Neural progenitor cell (in vitro differentiated cells): ENCODE measurements at regions not wholly inside any gene's neighbourhood (a gene's known extent, or its start where the extent isn't known, plus 50 kb on each side); places are given as distances from the start of the nearest gene placed in this dataset.
A peak's percentile ranks its signal among the peaks of the same experiment; 100 is the strongest.

ENCODE experiments used
- DNase-seq: peaks from one replicate; pipeline ENCODE4 v3.0.0-alpha.2; 2016; ENCODE audit warnings: low spot score
- H2AFZ ChIP-seq: fragments of 200-600 bp; sonication (generic); replicated peaks from 2 replicates; pipeline ENCODE4 v1.6.1; 2016; ENCODE audit warnings: antibody characterized with exemption
- H3F3A ChIP-seq: fragments of 200-600 bp; sonication (generic); 2 replicates; pipeline ENCODE4 v1.6.1; 2016; ENCODE audit warnings: antibody characterized with exemption, low read depth
- H3K27ac ChIP-seq: fragments of 200-600 bp; sonication (generic); 2 replicates; pipeline ENCODE4 v1.5.1; 2016; ENCODE audit warnings: mild to moderate bottlenecking
- H3K27me3 ChIP-seq: fragments of 200-600 bp; sonication (generic); 2 replicates; pipeline ENCODE4 v1.6.1; 2016; ENCODE audit warnings: mild to moderate bottlenecking, moderate library complexity
- H3K36me3 ChIP-seq: fragments of 200-600 bp; sonication (generic); 2 replicates; pipeline ENCODE4 v1.5.1; 2016
- H3K4me1 ChIP-seq: fragments of 200-600 bp; sonication (generic); 2 replicates; pipeline ENCODE4 v1.6.1; 2016; ENCODE audit warnings: mixed run types
- H3K4me2 ChIP-seq: fragments of 200-600 bp; sonication (generic); 2 replicates; pipeline ENCODE4 v1.6.1; 2016
- H3K4me3 ChIP-seq: fragments of 200-600 bp; sonication (generic); 2 replicates; pipeline ENCODE4 v1.5.1; 2016
- H3K79me2 ChIP-seq: fragments of 200-600 bp; sonication (generic); 2 replicates; pipeline ENCODE4 v1.6.1; 2016; ENCODE audit warnings: low read depth
- H3K9ac ChIP-seq: fragments of 200-600 bp; sonication (generic); 2 replicates; pipeline ENCODE4 v1.6.1; 2016
- H3K9me3 ChIP-seq: fragments of 200-600 bp; sonication (generic); 2 replicates; pipeline ENCODE4 v1.5.1; 2016; ENCODE audit warnings: low read depth
- H4K20me1 ChIP-seq: fragments of 200-600 bp; sonication (generic); 2 replicates; pipeline ENCODE4 v1.6.1; 2016; ENCODE audit warnings: low read depth
- H3K27ac Mint-ChIP-seq: 3 replicates; pipeline ENCODE4 v1.8.0; 2021; ENCODE audit warnings: mixed read lengths
- H3K27me3 Mint-ChIP-seq: 2 replicates; pipeline ENCODE4 v1.8.0; 2022; ENCODE audit warnings: low read depth, mild to moderate bottlenecking, inconsistent platforms, moderate library complexity, mixed read lengths; ENCODE audit not compliant: insufficient read depth
- H3K36me3 Mint-ChIP-seq: 3 replicates; pipeline ENCODE4 v1.8.0; 2021; ENCODE audit warnings: mixed read lengths
- H3K4me1 Mint-ChIP-seq: 3 replicates; pipeline ENCODE4 v1.8.0; 2021; ENCODE audit warnings: mixed read lengths
- H3K4me3 Mint-ChIP-seq: 3 replicates; pipeline ENCODE4 v1.8.0; 2021; ENCODE audit warnings: mild to moderate bottlenecking, moderate library complexity, mixed read lengths
- H3K9me3 Mint-ChIP-seq: 3 replicates; pipeline ENCODE4 v1.8.0; 2020; ENCODE audit warnings: mixed read lengths
- CTCF ChIP-seq: fragments of 200-600 bp; sonication (generic); IDR thresholded peaks from 2 replicates; pipeline ENCODE4 v1.5.1; 2017; ENCODE audit warnings: antibody characterized with exemption, mild to moderate bottlenecking
- EZH2 ChIP-seq: fragments of 200-600 bp; sonication (generic); IDR thresholded peaks from 2 replicates; pipeline ENCODE4 v1.6.1; 2017; ENCODE audit warnings: antibody characterized with exemption, mild to moderate bottlenecking, moderate library complexity
- EZH2phosphoT487 ChIP-seq: fragments of 200-600 bp; sonication (generic); IDR thresholded peaks from 2 replicates; pipeline ENCODE4 v1.6.1; 2017; ENCODE audit warnings: antibody characterized with exemption

GRCh38 chr2:144654523-144654922 is 134.6 kb upstream of the ZEB2 start:
- H3K79me2 ChIP-seq = no peaks in the 10 kb centered on the region

GRCh38 chr2:144650907-144651306 is 131.0 kb upstream of the ZEB2 start:
- H3K36me3 Mint-ChIP-seq = no peaks in the 10 kb centered on the region
- peaks cover 23% of the 10 kb centered on the region for H3K4me1 Mint-ChIP-seq
- Histone ChIP-seq H3K4me3 (no peak overlapping the region), H3K9ac (no peak overlapping the region), H3F3A (no peaks in the 10 kb centered on the region), H4K20me1 (no peaks in the 10 kb centered on the region), H2AFZ (peak overlapping the region; percentile 70), H3K4me2 (no peak overlapping the region), H3K79me2 (no peaks in the 10 kb centered on the region), H3K36me3 (no peaks in the 10 kb centered on the region), H3K27ac (no peak overlapping the region), H3K9me3 (no peaks in the 10 kb centered on the region), H3K4me1 (peaks cover 26% of the 10 kb centered on the region), H3K27me3 (no peaks in the 10 kb centered on the region)
- DNase-seq = peak; percentile 29
- H3K27me3 Mint-ChIP-seq = peaks cover 2% of the 10 kb centered on the region
- H3K9me3 Mint-ChIP-seq = no peaks in the 10 kb centered on the region
- TF ChIP-seq EZH2 = no peak
- H3K27ac Mint-ChIP-seq = peak overlapping the region; percentile 25
- no peak overlapping the region for H3K4me3 Mint-ChIP-seq

More at GRCh38 chr2:144654523-144654922, 134.6 kb upstream of the ZEB2 start:
- Mint-ChIP-seq H3K4me1 (peaks cover 15% of the 10 kb centered on the region), H3K27me3 (no peaks in the 10 kb centered on the region), H3K36me3 (no peaks in the 10 kb centered on the region), H3K4me3 (no peak overlapping the region), H3K27ac (no peak overlapping the region), H3K9me3 (no peaks in the 10 kb centered on the region)
- no peaks in the 10 kb centered on the region for H3K36me3 ChIP-seq
- no peak overlapping the region for H2AFZ ChIP-seq
- no peaks in the 10 kb centered on the region for H3F3A ChIP-seq
- no peaks in the 10 kb centered on the region for H3K27me3 ChIP-seq
- no peak overlapping the region for H3K4me2 ChIP-seq
- no peaks in the 10 kb centered on the region for H4K20me1 ChIP-seq
- H3K4me3 ChIP-seq = no peak overlapping the region
- no peak overlapping the region for H3K9ac ChIP-seq
- TF ChIP-seq EZH2 (no peak), EZH2phosphoT487 (no peak), CTCF (no peak)
- H3K9me3 ChIP-seq = no peaks in the 10 kb centered on the region
- peaks cover 16% of the 10 kb centered on the region for H3K4me1 ChIP-seq
- no peak for DNase-seq
- H3K27ac ChIP-seq = no peak overlapping the region

GRCh38 chr2:144648837-144649465 is 129.0 kb upstream of the ZEB2 start:
- Histone ChIP-seq H3F3A (no peaks in the 10 kb centered on the region), H4K20me1 (no peaks in the 10 kb centered on the region), H3K27ac (no peak overlapping the region), H3K27me3 (no peaks in the 10 kb centered on the region), H3K4me2 (peak overlapping the region; percentile 48), H3K9ac (no peak overlapping the region), H3K9me3 (no peaks in the 10 kb centered on the region), H3K79me2 (no peaks in the 10 kb centered on the region), H2AFZ (peak overlapping the region; percentile 59), H3K36me3 (no peaks in the 10 kb centered on the region), H3K4me3 (peak overlapping the region; percentile 2), H3K4me1 (peaks cover 26% of the 10 kb centered on the region)
- H3K36me3 Mint-ChIP-seq = no peaks in the 10 kb centered on the region
- H3K4me3 Mint-ChIP-seq = peak overlapping the region; percentile 17
- H3K27me3 Mint-ChIP-seq = peaks cover 2% of the 10 kb centered on the region
- peak; percentile 72 for DNase-seq
- peaks cover 23% of the 10 kb centered on the region for H3K4me1 Mint-ChIP-seq
- no peaks in the 10 kb centered on the region for H3K9me3 Mint-ChIP-seq
- peak overlapping the region; percentile 31 for H3K27ac Mint-ChIP-seq
- TF ChIP-seq EZH2 (no peak), EZH2phosphoT487 (no peak), CTCF (no peak)

- no peaks in the 10 kb centered on the region for H3K9me3 Mint-ChIP-seq
- no peak overlapping the region for H3K27ac Mint-ChIP-seq
- Histone ChIP-seq H3K9ac (no peak overlapping the region), H3K27me3 (no peaks in the 10 kb centered on the region), H3K4me1 (peaks cover 24% of the 10 kb centered on the region), H3K4me3 (no peak overlapping the region), H3K9me3 (no peaks in the 10 kb centered on the region), H2AFZ (no peak overlapping the region), H4K20me1 (no peaks in the 10 kb centered on the region), H3K79me2 (no peaks in the 10 kb centered on the region), H3K4me2 (no peak overlapping the region), H3K36me3 (no peaks in the 10 kb centered on the region), H3K27ac (no peak overlapping the region), H3F3A (no peaks in the 10 kb centered on the region)
- peaks cover 5% of the 10 kb centered on the region for H3K27me3 Mint-ChIP-seq
- no peak overlapping the region for H3K4me3 Mint-ChIP-seq
- no peaks in the 10 kb centered on the region for H3K36me3 Mint-ChIP-seq
- H3K4me1 Mint-ChIP-seq = peaks cover 18% of the 10 kb centered on the region
- TF ChIP-seq EZH2phosphoT487 (no peak), EZH2 (no peak), CTCF (no peak)
- DNase-seq = no peak
Measured at GRCh38 chr2:144645083-144645778, 125.3 kb upstream of the ZEB2 start.
